HCT116 (cell line): ENCODE measurements at regions not wholly inside any gene's neighbourhood (a gene's known extent, or its start where the extent isn't known, plus 50 kb on each side); places are given as distances from the start of the nearest gene placed in this dataset.

Source experiments
- ATAC-seq: fragments of 200-7000 bp; cut with Tn5 transposase; 2 replicates; pipeline ENCODE4 v1.9.1; 2020; ENCODE audit warnings: mild to moderate bottlenecking, moderate library complexity
- BruUV-seq: library from RNA; stranded (reverse); fragments of 400-500 nt; replicated peaks from 2 replicates; lab custom pipeline; 2021; lab: Mats Ljungman, UMichigan
- CTCF ChIA-PET: fragments of 300-600 bp; sonication (Branson Sonifier 250); formaldehyde crosslinking; loops from one replicate; lab custom pipeline; 2021; ENCODE audit warnings: antibody characterized with exemption; lab: Charles Lee
- POLR2A ChIA-PET: fragments of 300-600, 350-600 bp; sonication (Branson Sonifier 250); formaldehyde crosslinking; loops from one replicate; lab custom pipeline; 2021; ENCODE audit warnings: antibody characterized with exemption; lab: Charles Lee
- RAD21 ChIA-PET, 2 experiments: fragments of 300-600 bp; sonication (Branson Sonifier 250); formaldehyde crosslinking; loops; one replicate each; lab custom pipeline; 2023; ENCODE audit warnings: low total read pairs in 2 of 2; ENCODE audit not compliant: uncharacterized antibody in 2 of 2, unreplicated experiment in 2 of 2, low non-redundant PET in 1 of 2; lab: Charles Lee
- DNase-seq: peaks from one replicate; pipeline ENCODE4 v3.0.0-alpha.2; 2010; ENCODE audit warnings: low read depth, low spot score
- H2AFZ ChIP-seq: fragments of 200-600 bp; shearing (Covaris generic), sonication (generic); 2 replicates; pipeline ENCODE4 v1.6.1; 2017; ENCODE audit warnings: low read depth, mixed run types, mixed read lengths, antibody characterized with exemption, low read length; ENCODE audit not compliant: poor library complexity, severe bottlenecking
- H3K27ac ChIP-seq: 2 replicates; pipeline ENCODE4 v1.5.1; 2012; ENCODE audit warnings: low read depth, low read length
- H3K27me3 ChIP-seq: fragments of 200-600 bp; sonication (generic); 2 replicates; pipeline ENCODE4 v1.6.1; 2016; ENCODE audit warnings: mixed run types, low read length, mixed read lengths; ENCODE audit not compliant: insufficient read depth
- H3K36me3 ChIP-seq, 2 experiments: fragments of 200-500 bp in 1 of 2; fragments of 200-600 bp in 1 of 2; sonication (Bioruptor generic) in 1 of 2; sonication (generic) in 1 of 2; 2 replicates each; pipeline versions ENCODE4 v1.5.1 to v1.6.1; 2014 to 2016; ENCODE audit warnings: low read length in 2 of 2, inconsistent platforms in 1 of 2, mixed read lengths in 1 of 2, mixed run types in 1 of 2; ENCODE audit not compliant: insufficient read depth in 2 of 2, control insufficient read depth in 1 of 2
- H3K4me1 ChIP-seq, 2 experiments: fragments of 200-600 bp in 1 of 2; sonication (generic) in 1 of 2; 2 replicates each; pipeline versions ENCODE4 v1.5.1 to v1.6.1; 2012 to 2017; ENCODE audit warnings: low read length in 2 of 2, inconsistent platforms in 1 of 2, mild to moderate bottlenecking in 1 of 2, mixed read lengths in 1 of 2, mixed run types in 1 of 2, moderate library complexity in 1 of 2; ENCODE audit not compliant: insufficient read depth in 2 of 2, control insufficient read depth in 1 of 2
- H3K4me2 ChIP-seq: fragments of 200-600 bp; sonication (generic); 2 replicates; pipeline ENCODE4 v1.6.1; 2017; ENCODE audit warnings: mixed run types, low read length, mixed read lengths
- H3K4me3 ChIP-seq, 2 experiments: fragments of 200-600 bp in 1 of 2; sonication (generic) in 1 of 2; replicated peaks in 1 of 2; 2 replicates each; pipeline ENCODE4 v1.5.1; 2011 to 2016; ENCODE audit warnings: low read length in 2 of 2, control low read depth in 1 of 2, low read depth in 1 of 2, mild to moderate bottlenecking in 1 of 2, mixed read lengths in 1 of 2, mixed run types in 1 of 2
- H3K79me2 ChIP-seq: fragments of 200-600 bp; sonication (generic); 2 replicates; pipeline ENCODE4 v1.6.1; 2017; ENCODE audit warnings: mild to moderate bottlenecking, mixed run types, low read length, moderate library complexity, mixed read lengths; ENCODE audit not compliant: insufficient read depth
- H3K9ac ChIP-seq: fragments of 200-600 bp; sonication (generic); 2 replicates; pipeline ENCODE4 v1.6.1; 2016; ENCODE audit warnings: low read length, mixed read lengths
- H3K9me2 ChIP-seq: fragments of 200-600 bp; sonication (generic), shearing (Covaris generic); 2 replicates; pipeline ENCODE4 v1.6.1; 2017; ENCODE audit warnings: mixed run types, mild to moderate bottlenecking, moderate library complexity; ENCODE audit not compliant: insufficient read depth
- H3K9me3 ChIP-seq, 2 experiments: fragments of 200-500 bp in 1 of 2; fragments of 200-600 bp in 1 of 2; sonication (Bioruptor generic) in 1 of 2; sonication (generic) in 1 of 2; 2 replicates each; pipeline ENCODE4 v1.6.1; 2014 to 2017; ENCODE audit warnings: low read length in 2 of 2, mixed read lengths in 2 of 2, inconsistent platforms in 1 of 2, low read depth in 1 of 2, mild to moderate bottlenecking in 1 of 2, mixed run types in 1 of 2, moderate library complexity in 1 of 2; ENCODE audit not compliant: control insufficient read depth in 1 of 2, insufficient read depth in 1 of 2
- H4K20me1 ChIP-seq: fragments of 200-600 bp; sonication (generic), shearing (Covaris generic); 2 replicates; pipeline ENCODE4 v1.6.1; 2017; ENCODE audit warnings: mixed run types, mild to moderate bottlenecking, moderate library complexity; ENCODE audit not compliant: insufficient read depth
- ATF3 ChIP-seq: IDR thresholded peaks from 2 replicates; pipeline ENCODE4 v1.6.1; 2012
- CBX3 ChIP-seq: IDR thresholded peaks from 2 replicates; pipeline ENCODE4 v1.6.1; 2012; ENCODE audit warnings: low read depth
- EZH2phosphoT487 ChIP-seq: fragments of 200-600 bp; IDR thresholded peaks from 2 replicates; pipeline ENCODE4 v1.6.1; 2018; ENCODE audit warnings: antibody characterized with exemption, borderline replicate concordance
- MAX ChIP-seq: IDR thresholded peaks from 2 replicates; pipeline ENCODE4 v1.6.1; 2012
- POLR2A ChIP-seq: IDR thresholded peaks from 2 replicates; pipeline ENCODE4 v1.7.0; 2011; ENCODE audit warnings: borderline replicate concordance; ENCODE audit not compliant: insufficient read depth, insufficient read length; ENCODE audit errors: extremely low read depth
- SRF ChIP-seq: IDR thresholded peaks from 2 replicates; pipeline ENCODE4 v1.6.1; 2012; ENCODE audit warnings: low read depth
- ZFX ChIP-seq: fragments of 450-650 bp; IDR thresholded peaks from 2 replicates; pipeline ENCODE4 v1.6.1; 2017
- ZNF274 ChIP-seq: fragments of 200-500 bp; sonication (Bioruptor generic); IDR thresholded peaks from 2 replicates; pipeline ENCODE4 v1.6.1; 2014; ENCODE audit warnings: mild to moderate bottlenecking, low read depth, low read length, inconsistent platforms
- intact Hi-C: fragments of 100-400 bp; cut with micrococcal nuclease; formaldehyde crosslinking; loops from 2 replicates; pipeline ENCODE4 v1.10.0; 2022
- TF ChIP-seq, protein P1 (sequence below), 3 experiments: fragments of 200-600 bp in 1 of 3; sonication (generic) in 1 of 3; IDR thresholded peaks in 2 of 3; conservative IDR thresholded peaks in 1 of 3; 2 replicates each; pipeline ENCODE4 v1.5.1; 2012 to 2017; ENCODE audit warnings: low read depth in 2 of 3, low read length in 2 of 3, antibody characterized with exemption in 1 of 3, borderline replicate concordance in 1 of 3, control low read depth in 1 of 3, mild to moderate bottlenecking in 1 of 3, mixed read lengths in 1 of 3, mixed run types in 1 of 3, moderate library complexity in 1 of 3; ENCODE audit not compliant: insufficient read depth in 1 of 3

DNA sequence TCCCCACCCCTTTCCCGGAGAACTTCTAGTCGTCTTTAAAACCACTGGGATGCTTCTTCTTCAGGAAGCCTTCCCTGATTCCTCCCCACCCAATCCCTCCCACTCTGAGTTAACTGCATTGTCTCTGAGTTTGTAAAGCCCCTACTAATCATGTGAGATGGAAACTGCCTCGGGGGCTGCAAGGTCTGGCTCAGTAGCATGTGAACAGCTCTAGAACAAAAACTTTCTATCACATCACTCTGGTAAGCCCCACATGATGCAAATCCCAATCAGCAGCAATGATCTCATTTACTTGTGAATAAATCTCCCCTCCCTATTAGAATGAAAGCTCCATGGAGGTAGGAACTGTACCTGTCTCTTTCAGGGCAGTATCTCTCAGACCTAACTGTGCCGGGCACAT, 141.0 kb upstream of the JUN start (continued):
- no peak for TF ChIP-seq ZNF274
- no peak for TF ChIP-seq MAX
- TF ChIP-seq CBX3 = no peak

DNA sequence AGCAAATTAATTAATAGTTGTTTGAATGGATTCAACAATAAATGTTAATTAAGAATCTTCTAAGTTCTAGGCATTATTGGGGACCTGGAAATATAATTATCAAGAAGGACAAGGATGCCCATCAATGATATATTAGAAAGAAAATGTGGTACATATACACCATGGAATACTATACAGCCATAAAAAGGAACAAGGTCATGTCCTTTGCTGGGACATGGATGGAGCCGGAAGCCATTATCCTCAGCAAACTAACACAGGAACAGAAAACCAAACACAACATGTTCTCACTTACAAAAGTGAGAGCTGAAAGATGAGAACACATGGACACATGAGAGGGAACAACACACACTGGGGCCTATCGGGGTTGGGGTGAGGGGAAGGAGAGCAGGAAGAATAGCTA, 141.4 kb upstream of the JUN start:
- ATAC-seq = no peak
- no TSS peak for BruUV-seq
- CTCF ChIA-PET = no interaction called here
- POLR2A ChIA-PET = no interaction called here
- H3K36me3 ChIP-seq = no peaks in the 10 kb centered on the region
- H3K9me3 ChIP-seq = no peaks in the 10 kb centered on the region
- RAD21 ChIA-PET = interaction anchor here in 1 of 2 experiments (0.7 kb wide), 1 partner anchor 575 kb away, joined by 3 read pairs; no protein-coding TSS in a partner anchor
- no peak overlapping the region for H3K27ac ChIP-seq
- H3K4me3 ChIP-seq = no peak overlapping the region
- no peak overlapping the region for H3K4me2 ChIP-seq
- TF ChIP-seq, protein P1, sequence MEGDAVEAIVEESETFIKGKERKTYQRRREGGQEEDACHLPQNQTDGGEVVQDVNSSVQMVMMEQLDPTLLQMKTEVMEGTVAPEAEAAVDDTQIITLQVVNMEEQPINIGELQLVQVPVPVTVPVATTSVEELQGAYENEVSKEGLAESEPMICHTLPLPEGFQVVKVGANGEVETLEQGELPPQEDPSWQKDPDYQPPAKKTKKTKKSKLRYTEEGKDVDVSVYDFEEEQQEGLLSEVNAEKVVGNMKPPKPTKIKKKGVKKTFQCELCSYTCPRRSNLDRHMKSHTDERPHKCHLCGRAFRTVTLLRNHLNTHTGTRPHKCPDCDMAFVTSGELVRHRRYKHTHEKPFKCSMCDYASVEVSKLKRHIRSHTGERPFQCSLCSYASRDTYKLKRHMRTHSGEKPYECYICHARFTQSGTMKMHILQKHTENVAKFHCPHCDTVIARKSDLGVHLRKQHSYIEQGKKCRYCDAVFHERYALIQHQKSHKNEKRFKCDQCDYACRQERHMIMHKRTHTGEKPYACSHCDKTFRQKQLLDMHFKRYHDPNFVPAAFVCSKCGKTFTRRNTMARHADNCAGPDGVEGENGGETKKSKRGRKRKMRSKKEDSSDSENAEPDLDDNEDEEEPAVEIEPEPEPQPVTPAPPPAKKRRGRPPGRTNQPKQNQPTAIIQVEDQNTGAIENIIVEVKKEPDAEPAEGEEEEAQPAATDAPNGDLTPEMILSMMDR (IDR thresholded peaks at IDR 0.05 in 2 of 3, conservative IDR thresholded peaks at IDR 0.05 in 1 of 3; ENCODE audit: borderline replicate concordance in 1 of 3, insufficient read depth in 1 of 3, low read depth in 2 of 3, low read length in 2 of 3) = no peak
- TF ChIP-seq SRF (no peak), EZH2phosphoT487 (no peak), POLR2A (no peak), ZFX (no peak), MAX (no peak), CBX3 (no peak), ATF3 (no peak)
- H4K20me1 ChIP-seq = no peaks in the 10 kb centered on the region
- H3K9me2 ChIP-seq = no peaks in the 10 kb centered on the region
- intact Hi-C loops = no loop called here
- DNase-seq = no peak
- H3K27me3 ChIP-seq = peaks cover 19% of the 10 kb centered on the region; the same call in 1 of the 2 replicates
- no peak overlapping the region for H2AFZ ChIP-seq
- H3K9ac ChIP-seq = no peak overlapping the region
- no peaks in the 10 kb centered on the region for H3K79me2 ChIP-seq
- H3K4me1 ChIP-seq = peaks cover 9 to 19% of the 10 kb centered on the region in 2 experiments
